SH-SY5Y (cell line): ENCODE measurements at regions not wholly inside any gene's neighbourhood (a gene's known extent, or its start where the extent isn't known, plus 50 kb on each side); places are given as distances from the start of the nearest gene placed in this dataset.

Experiments used
- GATA2 ChIP-seq: IDR thresholded peaks from 2 replicates; pipeline ENCODE4 v1.6.1; 2011; ENCODE audit warnings: mild to moderate bottlenecking, low read depth, low read length
- GATA3 ChIP-seq: IDR thresholded peaks from 2 replicates; pipeline ENCODE4 v1.6.1; 2011; ENCODE audit warnings: low read depth, mild to moderate bottlenecking, low read length, moderate library complexity

- TF ChIP-seq GATA3 (no peak), GATA2 (no peak)
These were observed 441.9 kb upstream of the GRM3 start for GRCh38 chr7:86201767-86202166.
